Lung (tissue), 11 donors: ENCODE measurements at regions not wholly inside any gene's neighbourhood (a gene's known extent, or its start where the extent isn't known, plus 50 kb on each side); places are given as distances from the start of the nearest gene placed in this dataset.
A peak's percentile ranks its signal among the peaks of the same experiment; 100 is the strongest.

ENCODE experiments used
- ATAC-seq: fragments of 200-7000 bp; cut with Tn5 transposase; one replicate; pipeline ENCODE4 v1.9.1; 2020; ENCODE audit warnings: moderate number of reproducible peaks; ENCODE audit not compliant: insufficient read depth, low FRiP score
- DNase-seq, 3 donors: peaks; one replicate each; pipeline ENCODE4 v3.0.0-alpha.2; 2013 to 2017
- H3K27ac ChIP-seq, 2 donors: one replicate each; pipeline ENCODE4 v1.5.1; 2013; ENCODE audit warnings: mild to moderate bottlenecking in 2 of 2, moderate library complexity in 2 of 2, control low read depth in 1 of 2, inconsistent platforms in 1 of 2, low read depth in 1 of 2, low read length in 1 of 2
- H3K27me3 ChIP-seq, 3 donors: one replicate each; pipeline ENCODE4 v1.5.1; 2013; ENCODE audit warnings: low read length in 2 of 3; ENCODE audit not compliant: control insufficient read depth in 3 of 3, insufficient read depth in 3 of 3
- H3K36me3 ChIP-seq, 4 donors: one replicate each; pipeline ENCODE4 v1.5.1; 2013; ENCODE audit warnings: low read length in 4 of 4, mild to moderate bottlenecking in 1 of 4, moderate library complexity in 1 of 4; ENCODE audit not compliant: control insufficient read depth in 4 of 4, insufficient read depth in 4 of 4
- H3K4me1 ChIP-seq, 5 donors: one replicate each; pipeline ENCODE4 v1.5.1; 2013; ENCODE audit warnings: low read length in 5 of 5, mild to moderate bottlenecking in 2 of 5, moderate library complexity in 1 of 5; ENCODE audit not compliant: control insufficient read depth in 5 of 5, insufficient read depth in 5 of 5
- H3K4me3 ChIP-seq: one replicate; pipeline ENCODE4 v1.5.1; 2013; ENCODE audit warnings: mild to moderate bottlenecking, control low read depth, moderate library complexity
- H3K9ac ChIP-seq, 2 donors: one replicate each; pipeline ENCODE4 v1.5.1; 2013; ENCODE audit warnings: low read length in 2 of 2, control low read depth in 1 of 2; ENCODE audit not compliant: insufficient read depth in 1 of 2
- H3K9me3 ChIP-seq, 4 donors: one replicate each; pipeline ENCODE4 v1.5.1; 2013; ENCODE audit warnings: low read length in 3 of 4, mild to moderate bottlenecking in 1 of 4, moderate library complexity in 1 of 4; ENCODE audit not compliant: control insufficient read depth in 4 of 4, insufficient read depth in 3 of 4
- CTCF ChIP-seq: IDR thresholded peaks from 2 replicates; pipeline ENCODE4 v1.5.1; 2012; ENCODE audit warnings: mild to moderate bottlenecking; ENCODE audit errors: control extremely low read depth, extremely low read depth
- WGBS, 2 donors: extraction: QIAGEN DNeasy Blood & Tissue Kit; methylation state at CpG; one replicate each; pipeline ENCODE4 v1.1.7; 2013; 5-methylcytosine and 5-hydroxymethylcytosine counted together
- donor health status: control.
- donor health status: control.
- donor health status: Bipolar disorder and iron deficiency.
- donor health status: healthy.
- donor health status: DM: yes; HTN: yes; CAD: no.

GRCh38 chr4:60042231-60042652 is 1157.9 kb upstream of the ADGRL3 start:
- ATAC-seq = no peak
- Histone ChIP-seq H3K36me3 (no peaks in the 10 kb centered on the region), H3K4me1 (no peaks in the 10 kb centered on the region), H3K4me3 (no peak overlapping the region), H3K27ac (no peak overlapping the region), H3K9ac (no peak overlapping the region), H3K9me3 (peaks cover 0 to 11% (median 0%) of the 10 kb centered on the region in 4 donors), H3K27me3 (no peaks in the 10 kb centered on the region)
- no peak for DNase-seq
- WGBS, 2 donors = 92% methylated on average over 15 of the region's 15 CpGs
- no peak for TF ChIP-seq CTCF

GRCh38 chr4:60042941-60043340 is 1157.2 kb upstream of the ADGRL3 start:
- no peak for ATAC-seq
- H3K9me3 ChIP-seq = peaks cover 0 to 11% (median 0%) of the 10 kb centered on the region in 4 donors
- H3K4me1 ChIP-seq = no peaks in the 10 kb centered on the region
- H3K4me3 ChIP-seq = no peak overlapping the region
- no peaks in the 10 kb centered on the region for H3K36me3 ChIP-seq
- no peaks in the 10 kb centered on the region for H3K27me3 ChIP-seq
- WGBS, 2 donors = 71 to 74% methylated on average over 2 of the region's 2 CpGs
- no peak overlapping the region for H3K27ac ChIP-seq
- no peak for TF ChIP-seq CTCF
- H3K9ac ChIP-seq = no peak overlapping the region
- no peak for DNase-seq

- Histone ChIP-seq H3K4me3 (no peak overlapping the region), H3K27ac (no peak overlapping the region), H3K27me3 (no peaks in the 10 kb centered on the region), H3K9me3 (no peaks in the 10 kb centered on the region), H3K36me3 (no peaks in the 10 kb centered on the region), H3K4me1 (no peaks in the 10 kb centered on the region), H3K9ac (no peak overlapping the region)
- TF ChIP-seq CTCF = no peak
- ATAC-seq (no peak), DNase-seq (no peak)
Measured at GRCh38 chr4:60078984-60079383, 1121.1 kb upstream of the ADGRL3 start.

GRCh38 chr4:60081839-60082238 is 1118.3 kb upstream of the ADGRL3 start:
- DNase-seq (peak in 1 of 3 donors; percentile 1), ATAC-seq (no peak)
- no peaks in the 10 kb centered on the region for H3K9me3 ChIP-seq
- H3K9ac ChIP-seq = no peak overlapping the region
- H3K27me3 ChIP-seq = no peaks in the 10 kb centered on the region
- H3K27ac ChIP-seq = no peak overlapping the region
- no peak for TF ChIP-seq CTCF
- H3K4me1 ChIP-seq = no peaks in the 10 kb centered on the region
- H3K4me3 ChIP-seq = no peak overlapping the region
- no peaks in the 10 kb centered on the region for H3K36me3 ChIP-seq
- WGBS, 2 donors = 33 to 64% methylated on average over 2 of the region's 2 CpGs
